ENCODE measurements at regions not wholly inside any gene's neighbourhood (a gene's known extent, or its start where the extent isn't known, plus 50 kb on each side); places are given as distances from the start of the nearest gene placed in this dataset.

DNA sequence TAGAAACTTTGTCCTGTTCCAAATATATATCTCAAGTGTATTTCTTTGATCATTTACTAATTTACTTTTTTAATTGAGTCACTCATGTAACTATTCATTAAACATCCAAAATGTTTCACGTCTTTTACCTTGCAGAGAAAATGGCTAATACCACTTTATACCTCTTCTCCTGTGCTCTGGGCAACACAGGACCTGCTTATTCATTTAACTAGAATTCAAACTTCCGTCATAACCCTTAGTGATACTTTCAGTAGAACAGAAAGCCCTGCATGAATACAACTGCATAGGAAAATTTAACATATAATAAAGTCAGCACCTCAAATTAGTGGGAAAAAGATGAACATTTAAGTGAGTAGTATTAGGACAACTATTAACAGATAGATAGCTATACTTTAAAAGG is 205.2 kb downstream of the MREG start (continued):
- TF ChIP-seq FOXA1 (IDR thresholded peaks at IDR 0.05) (no peak), FOXA1 (CRISPR knock-in tag; IDR thresholded peaks at IDR 0.05) (no peak), TBX3 (IDR thresholded peaks at IDR 0.05; ENCODE audit: borderline replicate concordance) (no peak)

DNA sequence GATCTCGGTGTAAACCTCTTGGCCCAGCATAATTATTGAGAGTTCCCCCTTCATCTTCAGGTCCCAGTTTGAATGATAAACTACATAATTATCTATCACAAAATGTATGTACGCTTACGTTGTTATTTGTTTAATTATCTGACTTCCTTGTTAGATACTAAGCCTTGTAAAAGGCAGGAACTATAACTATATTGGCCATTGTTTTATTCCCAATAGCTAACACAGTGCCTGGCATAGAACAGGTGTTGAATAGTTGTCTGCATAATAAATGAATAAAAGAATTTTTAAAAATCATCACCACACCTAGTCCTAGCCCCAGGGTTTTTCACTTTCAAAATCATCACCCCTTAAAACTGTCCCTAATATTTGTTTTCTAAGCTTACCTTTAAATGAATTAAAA is 207.9 kb downstream of the MREG start:
- Histone ChIP-seq H3K36me3 (replicated peaks in 1 of 2; ENCODE audit: control insufficient read depth in 1 of 2, insufficient read depth in 2 of 2, low read length in 2 of 2) (no peaks in the 10 kb centered on the region), H3K27me3 (ENCODE audit: control insufficient read depth in 1 of 2, insufficient read depth in 2 of 2, low read length in 2 of 2) (no peaks in the 10 kb centered on the region), H3K4me1 (ENCODE audit: insufficient read depth, low read length) (no peaks in the 10 kb centered on the region), H4K20me1 (ENCODE audit: insufficient read depth, low read length) (no peaks in the 10 kb centered on the region), H3K79me2 (ENCODE audit: insufficient read depth, low read length) (no peaks in the 10 kb centered on the region), H3K9ac (ENCODE audit: insufficient read depth, low read depth, low read length) (no peak overlapping the region), H3K9me3 (ENCODE audit: low read length) (peaks cover 14% of the 10 kb centered on the region), H3K4me3 (replicated peaks in 1 of 3; ENCODE audit: insufficient read depth in 1 of 3, low read depth in 2 of 3, low read length in 3 of 3) (no peak overlapping the region), H3K27ac (ENCODE audit: extremely low read length, insufficient read depth, low read length) (no peak overlapping the region), H3K4me2 (ENCODE audit: low read depth, low read length) (no peak overlapping the region), H2AFZ (ENCODE audit: low read length) (no peak overlapping the region)
- no peak for ATAC-seq
- WGBS (ENCODE audit: low lambda C conversion rate), result 99% methylated on average over 3 of the region's 3 CpGs
- CTCF ChIA-PET (ENCODE audit: low intra/inter-chr PET ratio, low total read pairs), result no interaction called here
- intact Hi-C loops (cut with micrococcal nuclease; ENCODE audit: unreplicated experiment), result no loop called here
- POLR2A ChIA-PET, result no interaction called here
- no peak for DNase-seq (ENCODE audit: low spot score)
- BruUV-seq (replicated peaks), result no TSS peak
- TF ChIP-seq, protein P1, sequence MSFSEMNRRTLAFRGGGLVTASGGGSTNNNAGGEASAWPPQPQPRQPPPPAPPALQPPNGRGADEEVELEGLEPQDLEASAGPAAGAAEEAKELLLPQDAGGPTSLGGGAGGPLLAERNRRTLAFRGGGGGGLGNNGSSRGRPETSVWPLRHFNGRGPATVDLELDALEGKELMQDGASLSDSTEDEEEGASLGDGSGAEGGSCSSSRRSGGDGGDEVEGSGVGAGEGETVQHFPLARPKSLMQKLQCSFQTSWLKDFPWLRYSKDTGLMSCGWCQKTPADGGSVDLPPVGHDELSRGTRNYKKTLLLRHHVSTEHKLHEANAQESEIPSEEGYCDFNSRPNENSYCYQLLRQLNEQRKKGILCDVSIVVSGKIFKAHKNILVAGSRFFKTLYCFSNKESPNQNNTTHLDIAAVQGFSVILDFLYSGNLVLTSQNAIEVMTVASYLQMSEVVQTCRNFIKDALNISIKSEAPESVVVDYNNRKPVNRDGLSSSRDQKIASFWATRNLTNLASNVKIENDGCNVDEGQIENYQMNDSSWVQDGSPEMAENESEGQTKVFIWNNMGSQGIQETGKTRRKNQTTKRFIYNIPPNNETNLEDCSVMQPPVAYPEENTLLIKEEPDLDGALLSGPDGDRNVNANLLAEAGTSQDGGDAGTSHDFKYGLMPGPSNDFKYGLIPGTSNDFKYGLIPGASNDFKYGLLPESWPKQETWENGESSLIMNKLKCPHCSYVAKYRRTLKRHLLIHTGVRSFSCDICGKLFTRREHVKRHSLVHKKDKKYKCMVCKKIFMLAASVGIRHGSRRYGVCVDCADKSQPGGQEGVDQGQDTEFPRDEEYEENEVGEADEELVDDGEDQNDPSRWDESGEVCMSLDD (CRISPR knock-in tag; IDR thresholded peaks at IDR 0.05; ENCODE audit: borderline replicate concordance), result no peak
- TF ChIP-seq GZF1 (CRISPR knock-in tag; IDR thresholded peaks at IDR 0.05), result no peak
- TF ChIP-seq ZNF160 (CRISPR knock-in tag; IDR thresholded peaks at IDR 0.05), result no peak
- no peak for TF ChIP-seq ZNF724P (CRISPR knock-in tag; IDR thresholded peaks at IDR 0.05; ENCODE audit: borderline replicate concordance)
- no peak for TF ChIP-seq ZNF260 (CRISPR knock-in tag; IDR thresholded peaks at IDR 0.05; ENCODE audit: borderline replicate concordance, low read depth)
- TF ChIP-seq TMF1 (CRISPR knock-in tag; IDR thresholded peaks at IDR 0.05; ENCODE audit: low read depth), result no peak
- no peak for TF ChIP-seq MAFG (CRISPR knock-in tag; IDR thresholded peaks at IDR 0.05)
- no peak for TF ChIP-seq KLF6 (CRISPR knock-in tag; IDR thresholded peaks at IDR 0.05)
- TF ChIP-seq NR2F2 (IDR thresholded peaks at IDR 0.05; ENCODE audit: borderline replicate concordance, low read depth), result no peak
- TF ChIP-seq HOXD1 (CRISPR knock-in tag; IDR thresholded peaks at IDR 0.05), result no peak
- TF ChIP-seq ZNF577 (CRISPR knock-in tag; IDR thresholded peaks at IDR 0.05; ENCODE audit: borderline replicate concordance, low read depth), result no peak
- TF ChIP-seq ZNF33A (CRISPR knock-in tag; IDR thresholded peaks at IDR 0.05; ENCODE audit: borderline replicate concordance), result no peak
- TF ChIP-seq TGIF2 (CRISPR knock-in tag; IDR thresholded peaks at IDR 0.05), result no peak
- TF ChIP-seq HMGA1 (CRISPR knock-in tag; conservative IDR thresholded peaks at IDR 0.05), result no peak
- in situ Hi-C loops (cut with HindIII; ENCODE audit: extremely low pct_ligation_motif_present, low pct_unique_long_range_greater_than_20kb), result no loop called here
- FAIRE-seq, result no peak

All from HepG2 (cell line).